ENCODE measurements at regions not wholly inside any gene's neighbourhood (a gene's known extent, or its start where the extent isn't known, plus 50 kb on each side); places are given as distances from the start of the nearest gene placed in this dataset.

- ChIA-PET CTCF (no interaction called here), POLR2A (no interaction called here)
- Histone ChIP-seq H3K9me3 (ENCODE audit: control insufficient read depth, insufficient read depth, low read depth, low read length) (no peaks in the 10 kb centered on the region), H3K36me3 (ENCODE audit: control insufficient read depth in 2 of 2, insufficient read depth in 1 of 2, low read length in 2 of 2) (no peaks in the 10 kb centered on the region), H3K4me1 (ENCODE audit: control insufficient read depth, insufficient read depth, low read length) (no peaks in the 10 kb centered on the region), H3K4me3 (ENCODE audit: low read depth, low read length) (no peak overlapping the region), H3K27ac (ENCODE audit: extremely low read depth, low read depth, low read length) (no peak overlapping the region)
- no peak for TF ChIP-seq ZNF341 (tag by site-specific recombination; IDR thresholded peaks at IDR 0.05; ENCODE audit: low read depth)
- TF ChIP-seq TRIM28 (IDR thresholded peaks at IDR 0.05; ENCODE audit: borderline replicate concordance, low read length), result no peak
- no peak for TF ChIP-seq ZNF324 (tag by site-specific recombination; IDR thresholded peaks at IDR 0.05)
- TF ChIP-seq OVOL3 (tag by site-specific recombination; IDR thresholded peaks at IDR 0.05), result no peak
- TF ChIP-seq ZNF146 (tag by site-specific recombination; IDR thresholded peaks at IDR 0.05), result no peak
- no peak for TF ChIP-seq ZNF501 (tag by site-specific recombination; IDR thresholded peaks at IDR 0.05)
- no peak for TF ChIP-seq ZSCAN18 (tag by site-specific recombination; IDR thresholded peaks at IDR 0.05)
- TF ChIP-seq ZBTB17 (tag by site-specific recombination; IDR thresholded peaks at IDR 0.05), result no peak
- TF ChIP-seq ZBTB49 (tag by site-specific recombination; IDR thresholded peaks at IDR 0.05; ENCODE audit: low read depth), result no peak
- TF ChIP-seq ZFP69B (tag by site-specific recombination; IDR thresholded peaks at IDR 0.05), result no peak
- TF ChIP-seq ZNF18 (tag by site-specific recombination; IDR thresholded peaks at IDR 0.05), result no peak
- TF ChIP-seq ZSCAN4 (tag by site-specific recombination; IDR thresholded peaks at IDR 0.05), result no peak
- no peak for TF ChIP-seq ZNF214 (tag by site-specific recombination; IDR thresholded peaks at IDR 0.05; ENCODE audit: borderline replicate concordance)
- no peak for TF ChIP-seq ZNF596 (tag by site-specific recombination; IDR thresholded peaks at IDR 0.05)
- no peak for TF ChIP-seq ZNF133 (tag by site-specific recombination; IDR thresholded peaks at IDR 0.05)
- no peak for TF ChIP-seq ZNF704 (tag by site-specific recombination; IDR thresholded peaks at IDR 0.05)
Observed at GRCh38 chr13:47178090-47178950, 281.5 kb upstream of the HTR2A start.
